Ishikawa (cell line): ENCODE measurements at regions not wholly inside any gene's neighbourhood (a gene's known extent, or its start where the extent isn't known, plus 50 kb on each side); places are given as distances from the start of the nearest gene placed in this dataset.

Experiments
- CEBPB ChIP-seq: IDR thresholded peaks from 2 replicates; pipeline ENCODE4 v1.6.1; 2012
- CREB1 ChIP-seq: IDR thresholded peaks from 2 replicates; pipeline ENCODE4 v1.6.1; 2012; ENCODE audit warnings: low read depth
- EGR1 ChIP-seq: IDR thresholded peaks from 2 replicates; pipeline ENCODE4 v1.6.1; 2012
- EP300 ChIP-seq: IDR thresholded peaks from 2 replicates; pipeline ENCODE4 v1.6.1; 2012; ENCODE audit warnings: borderline replicate concordance
- FOXM1 ChIP-seq: IDR thresholded peaks from 2 replicates; pipeline ENCODE4 v1.6.1; 2012; ENCODE audit warnings: low read depth, borderline replicate concordance
- NFIC ChIP-seq: IDR thresholded peaks from 2 replicates; pipeline ENCODE4 v1.6.1; 2012
- RAD21 ChIP-seq: IDR thresholded peaks from 2 replicates; pipeline ENCODE4 v1.6.1; 2012; ENCODE audit warnings: low read depth
- TAF1 ChIP-seq: IDR thresholded peaks from 2 replicates; pipeline ENCODE4 v1.6.1; 2012; ENCODE audit warnings: low read depth, mild to moderate bottlenecking
- TCF12 ChIP-seq: IDR thresholded peaks from 2 replicates; pipeline ENCODE4 v1.6.1; 2012; ENCODE audit warnings: low read depth
- TEAD4 ChIP-seq: IDR thresholded peaks from 2 replicates; pipeline ENCODE4 v1.6.1; 2012
- USF1 ChIP-seq: IDR thresholded peaks from 2 replicates; pipeline ENCODE4 v1.6.1; 2012
- YY1 ChIP-seq: IDR thresholded peaks from 2 replicates; pipeline ENCODE4 v1.6.1; 2012; ENCODE audit warnings: low read depth
- ZBTB7A ChIP-seq: IDR thresholded peaks from 2 replicates; pipeline ENCODE4 v1.6.1; 2012; ENCODE audit warnings: low read depth
- TF ChIP-seq, protein P1 (sequence below): IDR thresholded peaks from 2 replicates; pipeline ENCODE4 v1.6.1; 2012
- TF ChIP-seq, protein P2 (sequence below): IDR thresholded peaks from 2 replicates; pipeline ENCODE4 v1.6.1; 2012; ENCODE audit warnings: low read depth, mild to moderate bottlenecking

DNA sequence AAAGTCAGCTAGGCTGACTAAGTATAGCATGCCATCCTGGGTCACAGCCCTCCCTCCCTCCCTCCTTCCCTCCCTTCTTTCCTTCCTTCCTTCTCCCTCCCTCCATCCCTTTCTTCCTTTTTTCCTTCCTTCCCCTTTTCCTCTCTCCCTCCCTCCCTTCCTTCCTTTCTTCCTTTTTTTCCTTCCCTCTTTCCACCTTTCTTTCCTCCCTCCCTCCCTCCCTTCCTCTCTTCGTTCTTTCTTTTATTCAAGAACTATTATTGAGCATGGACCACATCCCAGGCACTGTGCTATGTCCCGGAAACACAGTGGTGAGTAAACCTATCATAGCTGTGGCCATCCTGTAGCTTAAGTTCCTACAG is 106.2 kb upstream of the BACH2 start:
- TF ChIP-seq TAF1: no peak
- no peak for TF ChIP-seq EGR1
- TF ChIP-seq TCF12: no peak
- no peak for TF ChIP-seq FOXM1
- no peak for TF ChIP-seq RAD21
- TF ChIP-seq TEAD4: no peak
- TF ChIP-seq, protein P1, sequence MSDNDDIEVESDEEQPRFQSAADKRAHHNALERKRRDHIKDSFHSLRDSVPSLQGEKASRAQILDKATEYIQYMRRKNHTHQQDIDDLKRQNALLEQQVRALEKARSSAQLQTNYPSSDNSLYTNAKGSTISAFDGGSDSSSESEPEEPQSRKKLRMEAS: no peak
- no peak for TF ChIP-seq EP300
- TF ChIP-seq, protein P2, sequence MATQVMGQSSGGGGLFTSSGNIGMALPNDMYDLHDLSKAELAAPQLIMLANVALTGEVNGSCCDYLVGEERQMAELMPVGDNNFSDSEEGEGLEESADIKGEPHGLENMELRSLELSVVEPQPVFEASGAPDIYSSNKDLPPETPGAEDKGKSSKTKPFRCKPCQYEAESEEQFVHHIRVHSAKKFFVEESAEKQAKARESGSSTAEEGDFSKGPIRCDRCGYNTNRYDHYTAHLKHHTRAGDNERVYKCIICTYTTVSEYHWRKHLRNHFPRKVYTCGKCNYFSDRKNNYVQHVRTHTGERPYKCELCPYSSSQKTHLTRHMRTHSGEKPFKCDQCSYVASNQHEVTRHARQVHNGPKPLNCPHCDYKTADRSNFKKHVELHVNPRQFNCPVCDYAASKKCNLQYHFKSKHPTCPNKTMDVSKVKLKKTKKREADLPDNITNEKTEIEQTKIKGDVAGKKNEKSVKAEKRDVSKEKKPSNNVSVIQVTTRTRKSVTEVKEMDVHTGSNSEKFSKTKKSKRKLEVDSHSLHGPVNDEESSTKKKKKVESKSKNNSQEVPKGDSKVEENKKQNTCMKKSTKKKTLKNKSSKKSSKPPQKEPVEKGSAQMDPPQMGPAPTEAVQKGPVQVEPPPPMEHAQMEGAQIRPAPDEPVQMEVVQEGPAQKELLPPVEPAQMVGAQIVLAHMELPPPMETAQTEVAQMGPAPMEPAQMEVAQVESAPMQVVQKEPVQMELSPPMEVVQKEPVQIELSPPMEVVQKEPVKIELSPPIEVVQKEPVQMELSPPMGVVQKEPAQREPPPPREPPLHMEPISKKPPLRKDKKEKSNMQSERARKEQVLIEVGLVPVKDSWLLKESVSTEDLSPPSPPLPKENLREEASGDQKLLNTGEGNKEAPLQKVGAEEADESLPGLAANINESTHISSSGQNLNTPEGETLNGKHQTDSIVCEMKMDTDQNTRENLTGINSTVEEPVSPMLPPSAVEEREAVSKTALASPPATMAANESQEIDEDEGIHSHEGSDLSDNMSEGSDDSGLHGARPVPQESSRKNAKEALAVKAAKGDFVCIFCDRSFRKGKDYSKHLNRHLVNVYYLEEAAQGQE: no peak
- no peak for TF ChIP-seq NFIC
- no peak for TF ChIP-seq CEBPB
- no peak for TF ChIP-seq ZBTB7A
- TF ChIP-seq CREB1: no peak
- no peak for TF ChIP-seq USF1
- no peak for TF ChIP-seq YY1

DNA sequence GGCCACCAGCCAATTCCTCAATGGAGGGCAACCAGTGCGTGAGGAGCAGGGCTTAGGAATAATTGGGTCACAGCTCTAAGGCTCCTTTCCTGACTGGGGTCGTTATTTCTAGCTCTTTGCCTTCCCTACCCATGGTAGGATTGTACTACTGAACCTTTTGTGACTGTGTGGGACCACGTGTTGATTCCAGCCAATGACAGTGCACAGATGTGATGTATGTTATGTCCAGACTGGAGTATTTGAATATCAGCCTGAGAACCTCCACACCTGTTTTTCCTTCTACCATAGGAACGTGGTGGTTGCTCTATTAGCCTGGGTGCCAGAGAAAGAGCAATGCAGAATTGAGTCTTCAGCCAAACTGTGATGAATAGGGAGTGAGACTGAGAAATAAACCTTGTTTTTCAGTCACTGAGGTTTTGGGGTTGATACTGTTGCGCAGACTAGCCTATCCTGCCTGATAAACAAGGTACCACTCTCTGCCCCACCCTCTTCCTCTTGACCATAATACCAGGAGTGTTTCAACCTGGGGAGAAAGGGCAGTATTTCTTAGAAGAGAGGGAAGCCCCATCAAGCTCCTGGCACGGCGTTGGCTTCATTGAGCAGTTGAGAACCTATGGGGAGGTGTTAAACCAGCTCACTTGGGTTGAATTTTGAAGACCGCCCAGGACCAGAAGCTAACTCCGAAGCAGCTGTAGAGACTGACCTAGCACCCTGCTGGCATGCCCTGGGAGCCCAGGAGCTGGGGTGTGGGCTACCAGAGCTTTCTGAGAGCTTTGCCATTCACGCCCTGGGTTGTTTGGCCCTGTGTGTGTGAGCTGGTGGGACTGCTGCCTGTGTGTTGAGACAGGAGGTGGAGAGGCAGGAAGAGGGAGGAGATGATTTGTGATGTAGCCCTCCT is 105.5 kb upstream of the BACH2 start:
- TF ChIP-seq CEBPB (no peak), EGR1 (no peak), USF1 (peak; percentile 67), TEAD4 (no peak), EP300 (no peak), RAD21 (no peak), TAF1 (no peak), NFIC (no peak), YY1 (no peak)

DNA sequence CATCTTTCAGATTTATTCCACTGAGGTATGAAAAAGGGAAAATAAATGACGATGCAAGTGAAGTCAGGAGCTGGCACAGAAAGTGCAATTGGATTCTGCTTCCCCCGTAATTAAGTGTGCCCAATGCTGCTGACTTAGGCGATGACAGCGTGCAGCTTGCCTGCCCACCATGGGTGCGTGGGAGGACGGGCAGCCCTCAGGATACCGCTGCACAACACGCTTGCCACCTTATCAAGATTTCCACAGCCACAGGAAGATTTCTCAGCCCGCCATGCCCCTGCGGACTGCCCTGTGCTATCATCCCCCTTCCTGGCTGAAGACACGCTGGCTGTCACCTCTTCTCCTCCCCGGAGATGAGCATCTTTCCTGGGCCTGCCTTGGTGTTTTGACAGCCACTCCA is 103.3 kb upstream of the BACH2 start:
- no peak for TF ChIP-seq EGR1
- no peak for TF ChIP-seq FOXM1
- TF ChIP-seq, protein P1: no peak
- TF ChIP-seq CEBPB: no peak
- no peak for TF ChIP-seq TCF12
- no peak for TF ChIP-seq EP300
- TF ChIP-seq CREB1: no peak
- TF ChIP-seq ZBTB7A: no peak
- TF ChIP-seq YY1: no peak
- TF ChIP-seq USF1: no peak
- TF ChIP-seq TAF1: no peak
- TF ChIP-seq TEAD4: no peak
- TF ChIP-seq, protein P2: no peak
- no peak for TF ChIP-seq RAD21

DNA sequence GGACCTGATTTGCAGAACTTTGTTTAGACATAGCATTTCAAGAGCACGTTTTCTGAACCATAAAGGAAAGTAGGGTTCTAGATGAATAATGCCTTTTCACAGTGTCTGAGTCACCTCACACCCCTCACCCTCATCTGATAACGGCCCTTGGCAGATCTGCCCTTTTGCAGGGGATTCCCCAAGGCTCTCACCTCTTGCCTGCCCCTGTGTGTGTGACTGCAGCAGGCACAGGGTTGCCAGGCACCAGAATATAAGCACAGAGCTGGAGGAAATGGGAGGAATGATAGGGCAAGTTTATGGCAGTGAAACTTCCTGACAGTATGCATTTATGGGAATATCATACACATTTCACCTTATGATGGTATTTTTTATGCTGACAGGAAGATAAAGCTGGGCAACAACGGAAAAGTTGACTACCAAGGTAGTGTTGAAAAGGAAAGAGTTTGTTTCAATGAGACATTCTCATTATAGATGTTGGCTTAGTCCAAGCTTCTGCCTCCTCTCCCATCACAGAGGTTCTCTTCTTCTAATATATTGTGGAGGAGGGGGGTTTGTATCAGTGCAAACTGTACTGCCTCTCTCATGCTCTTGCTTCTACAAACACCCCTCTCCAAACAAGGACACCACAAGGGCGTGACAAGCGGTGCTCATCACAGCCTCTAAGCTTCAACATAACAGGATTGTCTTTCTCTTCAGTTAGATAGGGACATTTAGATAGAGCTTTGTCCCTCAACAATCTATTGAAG is 101.5 kb upstream of the BACH2 start:
- no peak for TF ChIP-seq YY1
- no peak for TF ChIP-seq TEAD4
- TF ChIP-seq USF1: no peak
- no peak for TF ChIP-seq FOXM1
- TF ChIP-seq, protein P2: no peak
- no peak for TF ChIP-seq ZBTB7A
- TF ChIP-seq TAF1: no peak
- TF ChIP-seq NFIC: no peak
- TF ChIP-seq EP300: no peak
- TF ChIP-seq CEBPB: no peak
- no peak for TF ChIP-seq TCF12
- TF ChIP-seq EGR1: no peak
